IPS-20b (cell line): ENCODE measurements at regions not wholly inside any gene's neighbourhood (a gene's known extent, or its start where the extent isn't known, plus 50 kb on each side); places are given as distances from the start of the nearest gene placed in this dataset.

Experiments
- H3K27ac ChIP-seq: one replicate; pipeline ENCODE4 v1.5.1; 2013; ENCODE audit warnings: low read length
- H3K27me3 ChIP-seq: 2 replicates; pipeline ENCODE4 v1.6.1; 2013; ENCODE audit warnings: mild to moderate bottlenecking, low read length, inconsistent platforms; ENCODE audit not compliant: insufficient read depth
- H3K36me3 ChIP-seq: 2 replicates; pipeline ENCODE4 v1.6.1; 2013; ENCODE audit warnings: low read depth, mild to moderate bottlenecking, inconsistent platforms, low read length, moderate library complexity; ENCODE audit not compliant: insufficient read depth
- H3K4me1 ChIP-seq: 2 replicates; pipeline ENCODE4 v1.6.1; 2013; ENCODE audit warnings: mild to moderate bottlenecking, control low read depth, inconsistent platforms, low read length, moderate library complexity; ENCODE audit not compliant: insufficient read depth
- H3K4me3 ChIP-seq: 2 replicates; pipeline ENCODE4 v1.5.1; 2013; ENCODE audit warnings: mild to moderate bottlenecking, low read length, inconsistent platforms
- H3K9ac ChIP-seq: 2 replicates; pipeline ENCODE4 v1.6.1; 2013; ENCODE audit warnings: low read depth, mild to moderate bottlenecking, inconsistent platforms, low read length, moderate library complexity
- H3K9me3 ChIP-seq: 2 replicates; pipeline ENCODE4 v1.6.1; 2013; ENCODE audit warnings: mild to moderate bottlenecking, low read depth, low read length, inconsistent platforms; ENCODE audit not compliant: insufficient read depth

GRCh38 chr13:22405891-22406290, 735.0 kb downstream of the FGF9 start:
- Histone ChIP-seq H3K4me3 (no peak overlapping the region), H3K27me3 (no peaks in the 10 kb centered on the region), H3K36me3 (no peaks in the 10 kb centered on the region), H3K9ac (no peak overlapping the region), H3K4me1 (peaks cover 4% of the 10 kb centered on the region; the same call in 1 of the 2 replicates), H3K9me3 (peaks cover 1% of the 10 kb centered on the region; the same call in 1 of the 2 replicates), H3K27ac (no peak overlapping the region)

GRCh38 chr13:22412452-22412851, 741.6 kb downstream of the FGF9 start:
- Histone ChIP-seq H3K9ac (no peak overlapping the region), H3K4me1 (no peaks in the 10 kb centered on the region), H3K36me3 (no peaks in the 10 kb centered on the region), H3K27me3 (no peaks in the 10 kb centered on the region), H3K27ac (no peak overlapping the region), H3K4me3 (no peak overlapping the region), H3K9me3 (peaks cover 28% of the 10 kb centered on the region; the same call in 1 of the 2 replicates)

GRCh38 chr13:22422023-22422422, 751.1 kb downstream of the FGF9 start:
- H3K9me3 ChIP-seq, result no peaks in the 10 kb centered on the region
- no peak overlapping the region for H3K27ac ChIP-seq
- H3K36me3 ChIP-seq, result no peaks in the 10 kb centered on the region
- no peak overlapping the region for H3K9ac ChIP-seq
- H3K4me3 ChIP-seq, result no peak overlapping the region
- H3K4me1 ChIP-seq, result no peaks in the 10 kb centered on the region
- no peaks in the 10 kb centered on the region for H3K27me3 ChIP-seq

GRCh38 chr13:22422712-22423111, 751.8 kb downstream of the FGF9 start:
- no peak overlapping the region for H3K4me3 ChIP-seq
- H3K36me3 ChIP-seq, result no peaks in the 10 kb centered on the region
- H3K27ac ChIP-seq, result no peak overlapping the region
- no peaks in the 10 kb centered on the region for H3K9me3 ChIP-seq
- H3K27me3 ChIP-seq, result no peaks in the 10 kb centered on the region
- H3K4me1 ChIP-seq, result no peaks in the 10 kb centered on the region
- H3K9ac ChIP-seq, result no peak overlapping the region

GRCh38 chr13:22423261-22423660, 752.4 kb downstream of the FGF9 start:
- no peak overlapping the region for H3K27ac ChIP-seq
- H3K27me3 ChIP-seq, result no peaks in the 10 kb centered on the region
- H3K9ac ChIP-seq, result no peak overlapping the region
- no peak overlapping the region for H3K4me3 ChIP-seq
- H3K36me3 ChIP-seq, result no peaks in the 10 kb centered on the region
- H3K9me3 ChIP-seq, result no peaks in the 10 kb centered on the region
- no peaks in the 10 kb centered on the region for H3K4me1 ChIP-seq

GRCh38 chr13:22425087-22425486, 754.2 kb downstream of the FGF9 start:
- Histone ChIP-seq H3K36me3 (no peaks in the 10 kb centered on the region), H3K27ac (no peak overlapping the region), H3K9me3 (no peaks in the 10 kb centered on the region), H3K9ac (no peak overlapping the region), H3K4me3 (no peak overlapping the region), H3K4me1 (no peaks in the 10 kb centered on the region), H3K27me3 (no peaks in the 10 kb centered on the region)

GRCh38 chr13:22427066-22427465, 753.7 kb upstream of the SGCG start:
- H3K9ac ChIP-seq, result no peak overlapping the region
- no peaks in the 10 kb centered on the region for H3K27me3 ChIP-seq
- H3K4me3 ChIP-seq, result no peak overlapping the region
- H3K27ac ChIP-seq, result no peak overlapping the region
- H3K36me3 ChIP-seq, result no peaks in the 10 kb centered on the region
- no peaks in the 10 kb centered on the region for H3K9me3 ChIP-seq
- no peaks in the 10 kb centered on the region for H3K4me1 ChIP-seq

- H3K4me1 ChIP-seq, result no peaks in the 10 kb centered on the region
- no peaks in the 10 kb centered on the region for H3K9me3 ChIP-seq
- no peak overlapping the region for H3K9ac ChIP-seq
- H3K27ac ChIP-seq, result no peak overlapping the region
- no peaks in the 10 kb centered on the region for H3K36me3 ChIP-seq
- no peaks in the 10 kb centered on the region for H3K27me3 ChIP-seq
- no peak overlapping the region for H3K4me3 ChIP-seq
Measured at GRCh38 chr13:22427783-22428182, 753.0 kb upstream of the SGCG start.

GRCh38 chr13:22428188-22428828, 752.5 kb upstream of the SGCG start:
- no peaks in the 10 kb centered on the region for H3K4me1 ChIP-seq
- H3K27me3 ChIP-seq, result no peaks in the 10 kb centered on the region
- H3K36me3 ChIP-seq, result no peaks in the 10 kb centered on the region
- no peaks in the 10 kb centered on the region for H3K9me3 ChIP-seq
- no peak overlapping the region for H3K4me3 ChIP-seq
- H3K27ac ChIP-seq, result no peak overlapping the region
- no peak overlapping the region for H3K9ac ChIP-seq

GRCh38 chr13:22432690-22433089, 748.1 kb upstream of the SGCG start:
- no peaks in the 10 kb centered on the region for H3K9me3 ChIP-seq
- no peak overlapping the region for H3K4me3 ChIP-seq
- H3K4me1 ChIP-seq, result no peaks in the 10 kb centered on the region
- no peaks in the 10 kb centered on the region for H3K27me3 ChIP-seq
- no peaks in the 10 kb centered on the region for H3K36me3 ChIP-seq
- no peak overlapping the region for H3K9ac ChIP-seq
- no peak overlapping the region for H3K27ac ChIP-seq

GRCh38 chr13:22447132-22447886, 733.5 kb upstream of the SGCG start:
- peaks cover 7% of the 10 kb centered on the region; the same call in 1 of the 2 replicates for H3K4me1 ChIP-seq
- H3K9ac ChIP-seq, result no peak overlapping the region
- H3K4me3 ChIP-seq, result no peak overlapping the region
- no peaks in the 10 kb centered on the region for H3K9me3 ChIP-seq
- H3K27me3 ChIP-seq, result no peaks in the 10 kb centered on the region
- H3K27ac ChIP-seq, result no peak overlapping the region
- no peaks in the 10 kb centered on the region for H3K36me3 ChIP-seq

GRCh38 chr13:22449251-22449650, 731.5 kb upstream of the SGCG start:
- Histone ChIP-seq H3K27ac (no peak overlapping the region), H3K27me3 (no peaks in the 10 kb centered on the region), H3K4me3 (no peak overlapping the region), H3K4me1 (peaks cover 7% of the 10 kb centered on the region), H3K9ac (no peak overlapping the region), H3K9me3 (no peaks in the 10 kb centered on the region), H3K36me3 (no peaks in the 10 kb centered on the region)
